Dendritic cell treated with granulocyte-macrophage colony-stimulating factor and Interleukin-4, amounts not matched to agents 40 ng/mL and 50 ng/mL, for 4 days (primary cell): ENCODE measurements at regions not wholly inside any gene's neighbourhood (a gene's known extent, or its start where the extent isn't known, plus 50 kb on each side); places are given as distances from the start of the nearest gene placed in this dataset.
"Not testable (repeated sequence)": the region's sequence is repeated elsewhere in the genome, so short reads cannot be mapped to it uniquely, and the experiment has no call there.

Source experiments
- H3K27ac Mint-ChIP-seq: one replicate; pipeline ENCODE4 v1.8.0; 2022; ENCODE audit warnings: mild to moderate bottlenecking, mixed read lengths
- H3K27me3 Mint-ChIP-seq: one replicate; pipeline ENCODE4 v1.8.0; 2022; ENCODE audit warnings: mild to moderate bottlenecking, mixed read lengths
- H3K36me3 Mint-ChIP-seq: one replicate; pipeline ENCODE4 v1.8.0; 2022; ENCODE audit warnings: low read depth, mixed read lengths
- H3K4me1 Mint-ChIP-seq: one replicate; pipeline ENCODE4 v1.8.0; 2022; ENCODE audit warnings: low read depth, mixed read lengths
- H3K4me3 Mint-ChIP-seq: one replicate; pipeline ENCODE4 v1.8.0; 2022; ENCODE audit warnings: mild to moderate bottlenecking, moderate library complexity, mixed read lengths
- H3K9me3 Mint-ChIP-seq: one replicate; pipeline ENCODE4 v1.8.0; 2022; ENCODE audit warnings: mixed read lengths
- intact Hi-C: fragments of 100-400 bp; cut with micrococcal nuclease; formaldehyde crosslinking; loops from one replicate; pipeline ENCODE4 v1.15.0; 2022

GRCh38 chr2:172248381-172248780, 145.7 kb upstream of the DLX2 start:
- Mint-ChIP-seq H3K4me1 (peaks cover 46% of the 10 kb centered on the region), H3K27me3 (peaks cover 2% of the 10 kb centered on the region), H3K36me3 (peaks cover 10% of the 10 kb centered on the region), H3K9me3 (peaks cover 18% of the 10 kb centered on the region), H3K27ac (no peak overlapping the region), H3K4me3 (no peak overlapping the region)
- intact Hi-C loops = no loop called here

GRCh38 chr2:172248785-172249187, 146.1 kb upstream of the DLX2 start:
- H3K27me3 Mint-ChIP-seq = peaks cover 2% of the 10 kb centered on the region
- peaks cover 18% of the 10 kb centered on the region for H3K9me3 Mint-ChIP-seq
- no peak overlapping the region for H3K27ac Mint-ChIP-seq
- intact Hi-C loops = no loop called here
- H3K4me3 Mint-ChIP-seq = no peak overlapping the region
- H3K4me1 Mint-ChIP-seq = peaks cover 51% of the 10 kb centered on the region
- peaks cover 10% of the 10 kb centered on the region for H3K36me3 Mint-ChIP-seq

GRCh38 chr2:172249334-172249733, 146.6 kb upstream of the DLX2 start:
- Mint-ChIP-seq H3K4me3 (no peak overlapping the region), H3K9me3 (peaks cover 18% of the 10 kb centered on the region), H3K4me1 (peaks cover 55% of the 10 kb centered on the region), H3K27ac (no peak overlapping the region), H3K36me3 (peaks cover 10% of the 10 kb centered on the region), H3K27me3 (peaks cover 2% of the 10 kb centered on the region)
- intact Hi-C loops = no loop called here

GRCh38 chr2:172249986-172250385, 147.3 kb upstream of the DLX2 start:
- Mint-ChIP-seq H3K9me3 (peaks cover 18% of the 10 kb centered on the region), H3K36me3 (peaks cover 10% of the 10 kb centered on the region), H3K27me3 (peaks cover 2% of the 10 kb centered on the region), H3K4me3 (no peak overlapping the region), H3K27ac (no peak overlapping the region), H3K4me1 (peaks cover 55% of the 10 kb centered on the region)
- intact Hi-C loops = no loop called here

GRCh38 chr2:172251231-172251630, 148.5 kb upstream of the DLX2 start:
- H3K9me3 Mint-ChIP-seq = peaks cover 17% of the 10 kb centered on the region
- peaks cover 55% of the 10 kb centered on the region for H3K4me1 Mint-ChIP-seq
- no peak overlapping the region for H3K4me3 Mint-ChIP-seq
- H3K27ac Mint-ChIP-seq = no peak overlapping the region
- peaks cover 2% of the 10 kb centered on the region for H3K27me3 Mint-ChIP-seq
- H3K36me3 Mint-ChIP-seq = peaks cover 10% of the 10 kb centered on the region
- intact Hi-C loops = no loop called here

GRCh38 chr2:172252154-172252553, 149.5 kb upstream of the DLX2 start:
- Mint-ChIP-seq H3K9me3 (peaks cover 7% of the 10 kb centered on the region), H3K36me3 (peaks cover 2% of the 10 kb centered on the region), H3K4me3 (no peak overlapping the region), H3K27ac (no peak overlapping the region), H3K4me1 (peaks cover 47% of the 10 kb centered on the region), H3K27me3 (peaks cover 2% of the 10 kb centered on the region)
- intact Hi-C loops = no loop called here

GRCh38 chr2:172253190-172254052, 150.7 kb upstream of the DLX2 start:
- no peak overlapping the region for H3K4me3 Mint-ChIP-seq
- H3K27me3 Mint-ChIP-seq = peaks cover 1% of the 10 kb centered on the region
- peaks cover 45% of the 10 kb centered on the region for H3K4me1 Mint-ChIP-seq
- H3K36me3 Mint-ChIP-seq = no peaks in the 10 kb centered on the region
- H3K27ac Mint-ChIP-seq = no peak overlapping the region
- H3K9me3 Mint-ChIP-seq = no peaks in the 10 kb centered on the region
- intact Hi-C loops = no loop called here

GRCh38 chr2:172256886-172257285, 154.2 kb upstream of the DLX2 start:
- Mint-ChIP-seq H3K27ac (no peak overlapping the region), H3K4me3 (no peak overlapping the region), H3K27me3 (no peaks in the 10 kb centered on the region), H3K36me3 (no peaks in the 10 kb centered on the region), H3K9me3 (no peaks in the 10 kb centered on the region), H3K4me1 (peaks cover 23% of the 10 kb centered on the region)
- intact Hi-C loops = no loop called here

GRCh38 chr2:172259827-172260226, 157.1 kb upstream of the DLX2 start:
- intact Hi-C loops = no loop called here
- no peak overlapping the region for H3K27ac Mint-ChIP-seq
- H3K4me1 Mint-ChIP-seq = no peaks in the 10 kb centered on the region
- no peaks in the 10 kb centered on the region for H3K27me3 Mint-ChIP-seq
- H3K9me3 Mint-ChIP-seq = no peaks in the 10 kb centered on the region
- no peaks in the 10 kb centered on the region for H3K36me3 Mint-ChIP-seq
- no peak overlapping the region for H3K4me3 Mint-ChIP-seq

GRCh38 chr2:172260336-172260735, 157.6 kb upstream of the DLX2 start:
- Mint-ChIP-seq H3K27me3 (no peaks in the 10 kb centered on the region), H3K27ac (no peak overlapping the region), H3K4me1 (no peaks in the 10 kb centered on the region), H3K36me3 (no peaks in the 10 kb centered on the region), H3K4me3 (no peak overlapping the region), H3K9me3 (no peaks in the 10 kb centered on the region)
- intact Hi-C loops = no loop called here

GRCh38 chr2:172261292-172261691, 158.6 kb upstream of the DLX2 start:
- H3K9me3 Mint-ChIP-seq = no peaks in the 10 kb centered on the region
- no peak overlapping the region for H3K4me3 Mint-ChIP-seq
- H3K27ac Mint-ChIP-seq = no peak overlapping the region
- H3K4me1 Mint-ChIP-seq = no peaks in the 10 kb centered on the region
- no peaks in the 10 kb centered on the region for H3K27me3 Mint-ChIP-seq
- no peaks in the 10 kb centered on the region for H3K36me3 Mint-ChIP-seq
- intact Hi-C loops = no loop called here

- Mint-ChIP-seq H3K9me3 (no peaks in the 10 kb centered on the region), H3K4me1 (no peaks in the 10 kb centered on the region), H3K27ac (no peak overlapping the region), H3K4me3 (no peak overlapping the region), H3K36me3 (no peaks in the 10 kb centered on the region), H3K27me3 (peaks cover under 1% of the 10 kb centered on the region)
- intact Hi-C loops = no loop called here
Observed at GRCh38 chr2:172262486-172262885, 159.8 kb upstream of the DLX2 start.

- H3K9me3 Mint-ChIP-seq, H3K36me3 Mint-ChIP-seq: not testable (repeated sequence)
Observed at GRCh38 chr2:172264820-172265219, 162.1 kb upstream of the DLX2 start.

GRCh38 chr2:172269507-172270244, 157.7 kb upstream of the ITGA6 start:
- H3K36me3 Mint-ChIP-seq, H3K4me3 Mint-ChIP-seq, H3K27me3 Mint-ChIP-seq, H3K27ac Mint-ChIP-seq, H3K9me3 Mint-ChIP-seq, H3K4me1 Mint-ChIP-seq, intact Hi-C loops: not testable (repeated sequence)

More at GRCh38 chr2:172264820-172265219, 162.1 kb upstream of the DLX2 start:
- H3K4me3 Mint-ChIP-seq, H3K4me1 Mint-ChIP-seq, H3K27ac Mint-ChIP-seq, H3K27me3 Mint-ChIP-seq, intact Hi-C loops: not testable (repeated sequence)
